GM21367 (cell line): ENCODE measurements at regions not wholly inside any gene's neighbourhood (a gene's known extent, or its start where the extent isn't known, plus 50 kb on each side); places are given as distances from the start of the nearest gene placed in this dataset.
A peak's percentile ranks its signal among the peaks of the same experiment; 100 is the strongest.
"Not testable (repeated sequence)": the region's sequence is repeated elsewhere in the genome, so short reads cannot be mapped to it uniquely, and the experiment has no call there.

ENCODE experiments used
- ATAC-seq: cut with Tn5 transposase; IDR thresholded peaks from one replicate; pipeline ENCODE4 v1.9.1; 2021; ENCODE audit not compliant: unreplicated experiment

- no peak for ATAC-seq
These were observed 303.4 kb upstream of the NCKAP5 start for GRCh38 chr2:133871545-133872209.

- ATAC-seq, result no peak
These were observed 310.1 kb upstream of the NCKAP5 start for GRCh38 chr2:133878326-133878725.

GRCh38 chr2:133879703-133880102, 311.4 kb upstream of the NCKAP5 start:
- ATAC-seq, result no peak

- not testable (repeated sequence) for ATAC-seq
These were observed 313.9 kb upstream of the NCKAP5 start for GRCh38 chr2:133882159-133882558.

GRCh38 chr2:133884739-133885381, 316.6 kb upstream of the NCKAP5 start:
- ATAC-seq, result no peak

GRCh38 chr2:133885847-133886246, 317.6 kb upstream of the NCKAP5 start:
- ATAC-seq, result no peak

- peak; percentile 75 for ATAC-seq
These were observed 318.7 kb upstream of the NCKAP5 start for GRCh38 chr2:133886735-133887675.

GRCh38 chr2:133887676-133888040, 319.4 kb upstream of the NCKAP5 start:
- ATAC-seq, result no peak

- ATAC-seq, result no peak
These were observed 319.8 kb upstream of the NCKAP5 start for GRCh38 chr2:133888107-133888506.

- no peak for ATAC-seq
These were observed 320.5 kb upstream of the NCKAP5 start for GRCh38 chr2:133888621-133889219.

GRCh38 chr2:133892352-133892913, 324.2 kb upstream of the NCKAP5 start:
- ATAC-seq, result no peak

GRCh38 chr2:133894429-133894828, 326.2 kb upstream of the NCKAP5 start:
- ATAC-seq, result no peak

GRCh38 chr2:133897838-133898237, 329.6 kb upstream of the NCKAP5 start:
- ATAC-seq, result not testable (repeated sequence)

GRCh38 chr2:133900909-133901308, 332.6 kb upstream of the NCKAP5 start:
- no peak for ATAC-seq

GRCh38 chr2:133906396-133906795, 338.1 kb upstream of the NCKAP5 start:
- no peak for ATAC-seq

- ATAC-seq, result no peak
These were observed 338.7 kb upstream of the NCKAP5 start for GRCh38 chr2:133906926-133907325.

- no peak for ATAC-seq
These were observed 339.9 kb upstream of the NCKAP5 start for GRCh38 chr2:133908171-133908570.

- ATAC-seq, result no peak
These were observed 335.7 kb upstream of the MGAT5 start for GRCh38 chr2:133918141-133918540.

- no peak for ATAC-seq
These were observed 334.6 kb upstream of the MGAT5 start for GRCh38 chr2:133919285-133919684.

- no peak for ATAC-seq
These were observed 326.0 kb upstream of the MGAT5 start for GRCh38 chr2:133927894-133928293.

- ATAC-seq, result no peak
These were observed 317.8 kb upstream of the MGAT5 start for GRCh38 chr2:133936096-133936495.
